H9 (cell line): ENCODE measurements at regions not wholly inside any gene's neighbourhood (a gene's known extent, or its start where the extent isn't known, plus 50 kb on each side); places are given as distances from the start of the nearest gene placed in this dataset.

ENCODE experiments used
- DNase-seq: peaks from one replicate; pipeline ENCODE4 v3.0.0-alpha.2; 2017
- H2AFZ ChIP-seq: one replicate; pipeline ENCODE4 v1.6.1; 2013; ENCODE audit warnings: mild to moderate bottlenecking, low read length, control low read depth, moderate library complexity
- H2AK5ac ChIP-seq: 2 replicates; pipeline ENCODE4 v1.6.1; 2013; ENCODE audit warnings: low read length, control low read depth, mixed read lengths; ENCODE audit not compliant: insufficient read length
- H2BK120ac ChIP-seq: one replicate; pipeline ENCODE4 v1.6.1; 2013; ENCODE audit warnings: low read depth, mild to moderate bottlenecking, low read length, control low read depth, inconsistent platforms; ENCODE audit not compliant: poor library complexity, severe bottlenecking
- H2BK12ac ChIP-seq: 2 replicates; pipeline ENCODE4 v1.6.1; 2013; ENCODE audit warnings: low read length, control low read depth, mixed read lengths, low read depth; ENCODE audit not compliant: insufficient read length
- H2BK15ac ChIP-seq: 2 replicates; pipeline ENCODE4 v1.6.1; 2013; ENCODE audit warnings: low read depth, low read length, control low read depth
- H2BK20ac ChIP-seq: one replicate; pipeline ENCODE4 v1.6.1; 2013; ENCODE audit warnings: low read depth, mild to moderate bottlenecking, low read length, control low read depth, inconsistent platforms; ENCODE audit not compliant: poor library complexity, severe bottlenecking
- H2BK5ac ChIP-seq: 2 replicates; pipeline ENCODE4 v1.6.1; 2013; ENCODE audit warnings: low read length, control low read depth, mixed read lengths; ENCODE audit not compliant: insufficient read length
- H3K14ac ChIP-seq: 2 replicates; pipeline ENCODE4 v1.6.1; 2013; ENCODE audit warnings: low read length, control low read depth; ENCODE audit not compliant: insufficient read depth
- H3K18ac ChIP-seq: 2 replicates; pipeline ENCODE4 v1.6.1; 2013; ENCODE audit warnings: low read depth, mild to moderate bottlenecking, mixed read lengths, low read length, control low read depth; ENCODE audit not compliant: insufficient read length
- H3K23ac ChIP-seq: 2 replicates; pipeline ENCODE4 v1.6.1; 2013; ENCODE audit warnings: low read length, control low read depth, mixed read lengths, low read depth; ENCODE audit not compliant: insufficient read length
- H3K23me2 ChIP-seq: 2 replicates; pipeline ENCODE4 v1.6.1; 2013; ENCODE audit warnings: low read depth, mild to moderate bottlenecking, mixed read lengths, low read length, control low read depth; ENCODE audit not compliant: insufficient read length, poor library complexity, severe bottlenecking
- H3K27ac ChIP-seq: 2 replicates; pipeline ENCODE4 v1.5.1; 2013; ENCODE audit warnings: low read length, control low read depth, mixed read lengths, low read depth; ENCODE audit not compliant: insufficient read length
- H3K27me3 ChIP-seq: 2 replicates; pipeline ENCODE4 v1.6.1; 2013; ENCODE audit warnings: low read length, control low read depth, inconsistent platforms; ENCODE audit not compliant: insufficient read depth
- H3K4ac ChIP-seq: 2 replicates; pipeline ENCODE4 v1.6.1; 2013; ENCODE audit warnings: low read depth, mild to moderate bottlenecking, control low read depth, inconsistent platforms, low read length, moderate library complexity
- H3K4me1 ChIP-seq: 2 replicates; pipeline ENCODE4 v1.6.1; 2013; ENCODE audit warnings: low read length, control low read depth, inconsistent platforms; ENCODE audit not compliant: insufficient read depth
- H3K4me2 ChIP-seq: 2 replicates; pipeline ENCODE4 v1.6.1; 2013; ENCODE audit warnings: low read length, control low read depth, mixed read lengths; ENCODE audit not compliant: insufficient read length, insufficient read depth
- H3K56ac ChIP-seq: 2 replicates; pipeline ENCODE4 v1.6.1; 2013; ENCODE audit warnings: low read depth, mild to moderate bottlenecking, mixed read lengths, low read length, control low read depth; ENCODE audit not compliant: insufficient read length
- H3K79me1 ChIP-seq: 2 replicates; pipeline ENCODE4 v1.6.1; 2013; ENCODE audit warnings: low read depth, mild to moderate bottlenecking, moderate library complexity, low read length, control low read depth, inconsistent platforms; ENCODE audit not compliant: insufficient read depth, poor library complexity, severe bottlenecking
- H3K79me2 ChIP-seq: 2 replicates; pipeline ENCODE4 v1.6.1; 2013; ENCODE audit warnings: low read length, control low read depth, inconsistent platforms; ENCODE audit not compliant: insufficient read depth
- H3K9ac ChIP-seq: 2 replicates; pipeline ENCODE4 v1.6.1; 2013; ENCODE audit warnings: low read length, control low read depth, mixed read lengths; ENCODE audit not compliant: insufficient read length; ENCODE audit errors: extremely low read depth
- H3K9me3 ChIP-seq: one replicate; pipeline ENCODE4 v1.6.1; 2013; ENCODE audit warnings: low read depth, low read length, inconsistent platforms; ENCODE audit not compliant: control insufficient read depth
- H3T11ph ChIP-seq: one replicate; pipeline ENCODE4 v1.6.1; 2013; ENCODE audit warnings: mild to moderate bottlenecking, low read length, control low read depth, inconsistent platforms
- H4K20me1 ChIP-seq: one replicate; pipeline ENCODE4 v1.6.1; 2013; ENCODE audit not compliant: control insufficient read depth, insufficient read length, insufficient read depth
- H4K5ac ChIP-seq: 2 replicates; pipeline ENCODE4 v1.6.1; 2013; ENCODE audit warnings: low read depth, mild to moderate bottlenecking, mixed read lengths, low read length, control low read depth; ENCODE audit not compliant: insufficient read length
- H4K8ac ChIP-seq: replicated peaks from 2 replicates; pipeline ENCODE4 v1.6.1; 2013; ENCODE audit warnings: low read length, control low read depth, mixed read lengths, low read depth; ENCODE audit not compliant: insufficient read length
- H4K91ac ChIP-seq: 2 replicates; pipeline ENCODE4 v1.6.1; 2013; ENCODE audit warnings: low read depth, mild to moderate bottlenecking, moderate library complexity, mixed read lengths, low read length, control low read depth; ENCODE audit not compliant: insufficient read length
- H3K27ac Mint-ChIP-seq, 3 experiments: 2 replicates in 2 of 3; 3 replicates in 1 of 3; pipeline ENCODE4 v1.8.0; 2020 to 2021; ENCODE audit warnings: mixed read lengths in 3 of 3, mild to moderate bottlenecking in 1 of 3, moderate library complexity in 1 of 3
- H3K27me3 Mint-ChIP-seq: 2 replicates; pipeline ENCODE4 v1.8.0; 2021; ENCODE audit warnings: low read depth, mild to moderate bottlenecking, moderate library complexity, mixed read lengths
- H3K36me3 Mint-ChIP-seq, 3 experiments: 2 replicates in 2 of 3; 3 replicates in 1 of 3; pipeline ENCODE4 v1.8.0; 2020 to 2021; ENCODE audit warnings: low read depth in 3 of 3, mixed read lengths in 3 of 3; ENCODE audit not compliant: insufficient read depth in 1 of 3
- H3K4me1 Mint-ChIP-seq, 2 experiments: 2 replicates each; pipeline ENCODE4 v1.8.0; 2020; ENCODE audit warnings: mixed read lengths in 2 of 2
- H3K4me3 Mint-ChIP-seq, 2 experiments: 2 replicates in 1 of 2; 3 replicates in 1 of 2; pipeline ENCODE4 v1.8.0; 2020 to 2021; ENCODE audit warnings: mild to moderate bottlenecking in 2 of 2, mixed read lengths in 2 of 2, moderate library complexity in 1 of 2
- H3K9me3 Mint-ChIP-seq, 2 experiments: 2 replicates in 1 of 2; 3 replicates in 1 of 2; pipeline ENCODE4 v1.8.0; 2020; ENCODE audit warnings: mild to moderate bottlenecking in 2 of 2, mixed read lengths in 2 of 2, moderate library complexity in 1 of 2
- CTCF ChIP-seq: fragments of 200-600 bp; sonication (generic); conservative IDR thresholded peaks from 3 replicates; pipeline ENCODE4 v1.8.0; 2021; ENCODE audit warnings: antibody characterized with exemption, mild to moderate bottlenecking
- WGBS: extraction: QIAGEN DNeasy Blood & Tissue Kit; methylation state at CpG from one replicate; pipeline ENCODE4 v1.1.7; 2013; ENCODE audit warnings: missing lambda C conversion rate, low lambda C conversion rate, mixed read lengths; ENCODE audit not compliant: insufficient read length; ENCODE audit errors: extremely low coverage; 5-methylcytosine and 5-hydroxymethylcytosine counted together

GRCh38 chr2:217481577-217481976, 521.2 kb downstream of the TNS1 start:
- Histone ChIP-seq H4K91ac (no peak overlapping the region), H3K4ac (no peak overlapping the region), H3K4me1 (peaks cover 8% of the 10 kb centered on the region; the same call in 1 of the 2 replicates), H3K14ac (no peak overlapping the region), H3K56ac (no peak overlapping the region), H3K4me2 (no peak overlapping the region), H4K20me1 (no peaks in the 10 kb centered on the region), H3K79me1 (no peaks in the 10 kb centered on the region), H2AFZ (no peak overlapping the region), H3K23me2 (no peaks in the 10 kb centered on the region), H3K9ac (no peak overlapping the region), H3K79me2 (no peaks in the 10 kb centered on the region), H3K27me3 (no peaks in the 10 kb centered on the region), H4K8ac (no peak overlapping the region), H3K23ac (no peak overlapping the region), H2BK12ac (no peak overlapping the region), H2BK5ac (no peak overlapping the region), H4K5ac (no peak overlapping the region), H3T11ph (no peak overlapping the region), H2AK5ac (no peak overlapping the region), H2BK120ac (no peak overlapping the region), H2BK15ac (no peak overlapping the region), H3K9me3 (no peaks in the 10 kb centered on the region), H2BK20ac (no peak overlapping the region), H3K18ac (no peak overlapping the region), H3K27ac (no peak overlapping the region)
- H3K36me3 Mint-ChIP-seq, result no peaks in the 10 kb centered on the region
- no CpG with 5 or more reads among the region's 1 CpG for WGBS
- no peak overlapping the region; a peak in 1 of 7 replicates for H3K27ac Mint-ChIP-seq
- H3K4me1 Mint-ChIP-seq, result peaks cover 15% of the 10 kb centered on the region in 2 experiments
- H3K9me3 Mint-ChIP-seq, result no peaks in the 10 kb centered on the region
- DNase-seq, result no peak
- no peak overlapping the region for H3K4me3 Mint-ChIP-seq
- H3K27me3 Mint-ChIP-seq, result no peaks in the 10 kb centered on the region
- TF ChIP-seq CTCF, result no peak
